ENCODE measurements at regions not wholly inside any gene's neighbourhood (a gene's known extent, or its start where the extent isn't known, plus 50 kb on each side); places are given as distances from the start of the nearest gene placed in this dataset.

GRCh38 chr18:24843123-24843522 is 382.7 kb downstream of the HRH4 start:
- H3K4me1 ChIP-seq (ENCODE audit: control insufficient read depth in 1 of 2, insufficient read depth in 2 of 2, low read length in 2 of 2): no peaks in the 10 kb centered on the region
- no peaks in the 10 kb centered on the region for H3K27me3 ChIP-seq (ENCODE audit: low read depth, low read length)
- no peaks in the 10 kb centered on the region for H3K9me3 ChIP-seq (ENCODE audit: control insufficient read depth in 1 of 2, low read length in 2 of 2)
- H3K27ac ChIP-seq (ENCODE audit: low read length): no peak overlapping the region
- H3K4me3 ChIP-seq (ENCODE audit: low read depth in 1 of 2, low read length in 2 of 2): no peak overlapping the region
- no peaks in the 10 kb centered on the region for H3K36me3 ChIP-seq (ENCODE audit: control insufficient read depth in 1 of 2, insufficient read depth in 2 of 2, low read length in 2 of 2)

- no peaks in the 10 kb centered on the region for H3K27me3 ChIP-seq (ENCODE audit: low read depth, low read length)
- no peaks in the 10 kb centered on the region for H3K9me3 ChIP-seq (ENCODE audit: control insufficient read depth in 1 of 2, low read length in 2 of 2)
- no peaks in the 10 kb centered on the region for H3K4me1 ChIP-seq (ENCODE audit: control insufficient read depth in 1 of 2, insufficient read depth in 2 of 2, low read length in 2 of 2)
- H3K4me3 ChIP-seq (ENCODE audit: low read depth in 1 of 2, low read length in 2 of 2): no peak overlapping the region
- no peak overlapping the region for H3K27ac ChIP-seq (ENCODE audit: low read length)
- no peaks in the 10 kb centered on the region for H3K36me3 ChIP-seq (ENCODE audit: control insufficient read depth in 1 of 2, insufficient read depth in 2 of 2, low read length in 2 of 2)
Measured at GRCh38 chr18:24846138-24846537, 385.7 kb downstream of the HRH4 start.

DNA sequence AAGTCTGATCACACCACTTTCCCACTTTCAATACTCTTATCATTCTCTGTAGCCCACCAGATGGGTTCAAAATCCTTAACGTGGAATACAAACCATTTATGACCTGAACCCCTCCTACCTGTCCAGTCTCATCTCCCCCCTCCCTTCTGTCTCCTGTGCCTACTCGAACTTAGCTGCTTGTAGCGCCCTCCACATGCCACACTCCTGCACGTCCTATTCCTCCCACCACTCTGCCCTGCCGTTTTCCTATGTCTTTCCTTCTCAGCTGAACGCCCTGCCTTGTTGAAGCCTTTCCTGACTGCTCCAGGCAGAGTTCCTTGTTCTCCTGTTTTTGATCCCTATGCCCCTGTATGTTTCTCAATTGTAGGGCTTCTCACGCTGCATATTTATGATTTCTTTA is 390.1 kb downstream of the HRH4 start:
- no peak overlapping the region for H3K27ac ChIP-seq (ENCODE audit: low read length)
- no peaks in the 10 kb centered on the region for H3K9me3 ChIP-seq (ENCODE audit: control insufficient read depth in 1 of 2, low read length in 2 of 2)
- no peaks in the 10 kb centered on the region for H3K36me3 ChIP-seq (ENCODE audit: control insufficient read depth in 1 of 2, insufficient read depth in 2 of 2, low read length in 2 of 2)
- H3K4me1 ChIP-seq (ENCODE audit: control insufficient read depth in 1 of 2, insufficient read depth in 2 of 2, low read length in 2 of 2): no peaks in the 10 kb centered on the region
- no peaks in the 10 kb centered on the region for H3K27me3 ChIP-seq (ENCODE audit: low read depth, low read length)
- H3K4me3 ChIP-seq (ENCODE audit: low read depth in 1 of 2, low read length in 2 of 2): no peak overlapping the region

DNA sequence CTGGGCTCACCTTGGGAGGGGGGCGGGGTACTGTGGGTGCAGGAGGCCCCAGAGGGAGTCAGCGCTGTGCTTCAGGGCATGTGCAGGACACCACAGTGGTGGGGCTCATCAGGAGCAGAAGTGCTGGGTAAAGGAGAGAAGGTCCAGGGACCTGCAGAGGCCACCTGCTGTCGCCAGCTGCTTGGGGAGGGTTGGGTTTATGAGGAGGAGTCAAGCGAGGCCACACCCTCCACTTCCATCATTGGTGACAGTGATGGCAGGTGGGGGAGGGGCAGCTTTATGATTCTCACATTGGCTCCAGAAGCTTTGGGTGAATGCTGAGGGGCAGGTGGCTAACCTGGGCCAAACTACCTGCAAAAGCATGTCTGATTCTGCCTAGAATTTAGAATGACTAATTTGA is 392.6 kb downstream of the HRH4 start:
- Histone ChIP-seq H3K27me3 (ENCODE audit: low read depth, low read length) (no peaks in the 10 kb centered on the region), H3K27ac (ENCODE audit: low read length) (no peak overlapping the region), H3K36me3 (ENCODE audit: control insufficient read depth in 1 of 2, insufficient read depth in 2 of 2, low read length in 2 of 2) (no peaks in the 10 kb centered on the region), H3K9me3 (ENCODE audit: control insufficient read depth in 1 of 2, low read length in 2 of 2) (no peaks in the 10 kb centered on the region), H3K4me3 (ENCODE audit: low read depth in 1 of 2, low read length in 2 of 2) (no peak overlapping the region), H3K4me1 (ENCODE audit: control insufficient read depth in 1 of 2, insufficient read depth in 2 of 2, low read length in 2 of 2) (no peaks in the 10 kb centered on the region)

- no peak overlapping the region for H3K4me3 ChIP-seq (ENCODE audit: low read depth in 1 of 2, low read length in 2 of 2)
- H3K4me1 ChIP-seq (ENCODE audit: control insufficient read depth in 1 of 2, insufficient read depth in 2 of 2, low read length in 2 of 2): no peaks in the 10 kb centered on the region
- H3K27me3 ChIP-seq (ENCODE audit: low read depth, low read length): no peaks in the 10 kb centered on the region
- no peaks in the 10 kb centered on the region for H3K36me3 ChIP-seq (ENCODE audit: control insufficient read depth in 1 of 2, insufficient read depth in 2 of 2, low read length in 2 of 2)
- H3K27ac ChIP-seq (ENCODE audit: low read length): no peak overlapping the region
- no peaks in the 10 kb centered on the region for H3K9me3 ChIP-seq (ENCODE audit: control insufficient read depth in 1 of 2, low read length in 2 of 2)
Measured at GRCh38 chr18:24860978-24861680, 400.7 kb downstream of the HRH4 start.

- Histone ChIP-seq H3K4me1 (ENCODE audit: control insufficient read depth in 1 of 2, insufficient read depth in 2 of 2, low read length in 2 of 2) (no peaks in the 10 kb centered on the region), H3K4me3 (ENCODE audit: low read depth in 1 of 2, low read length in 2 of 2) (no peak overlapping the region), H3K9me3 (ENCODE audit: control insufficient read depth in 1 of 2, low read length in 2 of 2) (no peaks in the 10 kb centered on the region), H3K27me3 (ENCODE audit: low read depth, low read length) (no peaks in the 10 kb centered on the region), H3K36me3 (ENCODE audit: control insufficient read depth in 1 of 2, insufficient read depth in 2 of 2, low read length in 2 of 2) (no peaks in the 10 kb centered on the region), H3K27ac (ENCODE audit: low read length) (no peak overlapping the region)
Measured at GRCh38 chr18:24862201-24862816, 401.9 kb downstream of the HRH4 start.

- H3K27me3 ChIP-seq (ENCODE audit: low read depth, low read length): no peaks in the 10 kb centered on the region
- no peaks in the 10 kb centered on the region for H3K36me3 ChIP-seq (ENCODE audit: control insufficient read depth in 1 of 2, insufficient read depth in 2 of 2, low read length in 2 of 2)
- no peaks in the 10 kb centered on the region for H3K4me1 ChIP-seq (ENCODE audit: control insufficient read depth in 1 of 2, insufficient read depth in 2 of 2, low read length in 2 of 2)
- H3K9me3 ChIP-seq (ENCODE audit: control insufficient read depth in 1 of 2, low read length in 2 of 2): no peaks in the 10 kb centered on the region
- no peak overlapping the region for H3K4me3 ChIP-seq (ENCODE audit: low read depth in 1 of 2, low read length in 2 of 2)
- no peak overlapping the region for H3K27ac ChIP-seq (ENCODE audit: low read length)
Measured at GRCh38 chr18:24868311-24868710, 407.9 kb downstream of the HRH4 start.

GRCh38 chr18:24868760-24869237 is 408.4 kb downstream of the HRH4 start:
- Histone ChIP-seq H3K36me3 (ENCODE audit: control insufficient read depth in 1 of 2, insufficient read depth in 2 of 2, low read length in 2 of 2) (no peaks in the 10 kb centered on the region), H3K27ac (ENCODE audit: low read length) (no peak overlapping the region), H3K9me3 (ENCODE audit: control insufficient read depth in 1 of 2, low read length in 2 of 2) (no peaks in the 10 kb centered on the region), H3K4me3 (ENCODE audit: low read depth in 1 of 2, low read length in 2 of 2) (no peak overlapping the region), H3K4me1 (ENCODE audit: control insufficient read depth in 1 of 2, insufficient read depth in 2 of 2, low read length in 2 of 2) (no peaks in the 10 kb centered on the region), H3K27me3 (ENCODE audit: low read depth, low read length) (no peaks in the 10 kb centered on the region)

- no peak overlapping the region for H3K27ac ChIP-seq (ENCODE audit: low read length)
- H3K4me1 ChIP-seq (ENCODE audit: control insufficient read depth in 1 of 2, insufficient read depth in 2 of 2, low read length in 2 of 2): no peaks in the 10 kb centered on the region
- H3K27me3 ChIP-seq (ENCODE audit: low read depth, low read length): no peaks in the 10 kb centered on the region
- H3K36me3 ChIP-seq (ENCODE audit: control insufficient read depth in 1 of 2, insufficient read depth in 2 of 2, low read length in 2 of 2): no peaks in the 10 kb centered on the region
- H3K4me3 ChIP-seq (ENCODE audit: low read depth in 1 of 2, low read length in 2 of 2): no peak overlapping the region
- H3K9me3 ChIP-seq (ENCODE audit: control insufficient read depth in 1 of 2, low read length in 2 of 2): no peaks in the 10 kb centered on the region
Measured at GRCh38 chr18:24869285-24869684, 408.8 kb downstream of the HRH4 start.

GRCh38 chr18:24875286-24875685 is 414.8 kb downstream of the HRH4 start:
- peaks cover 0 to 4% of the 10 kb centered on the region in 2 donors for H3K9me3 ChIP-seq (ENCODE audit: control insufficient read depth in 1 of 2, low read length in 2 of 2)
- H3K27me3 ChIP-seq (ENCODE audit: low read depth, low read length): no peaks in the 10 kb centered on the region
- H3K27ac ChIP-seq (ENCODE audit: low read length): no peak overlapping the region
- H3K4me1 ChIP-seq (ENCODE audit: control insufficient read depth in 1 of 2, insufficient read depth in 2 of 2, low read length in 2 of 2): no peaks in the 10 kb centered on the region
- H3K4me3 ChIP-seq (ENCODE audit: low read depth in 1 of 2, low read length in 2 of 2): no peak overlapping the region
- no peaks in the 10 kb centered on the region for H3K36me3 ChIP-seq (ENCODE audit: control insufficient read depth in 1 of 2, insufficient read depth in 2 of 2, low read length in 2 of 2)

- Histone ChIP-seq H3K27me3 (ENCODE audit: low read depth, low read length) (no peaks in the 10 kb centered on the region), H3K4me1 (ENCODE audit: control insufficient read depth in 1 of 2, insufficient read depth in 2 of 2, low read length in 2 of 2) (no peaks in the 10 kb centered on the region), H3K4me3 (ENCODE audit: low read depth in 1 of 2, low read length in 2 of 2) (no peak overlapping the region), H3K9me3 (ENCODE audit: control insufficient read depth in 1 of 2, low read length in 2 of 2) (peaks cover 0 to 4% of the 10 kb centered on the region in 2 donors), H3K36me3 (ENCODE audit: control insufficient read depth in 1 of 2, insufficient read depth in 2 of 2, low read length in 2 of 2) (no peaks in the 10 kb centered on the region), H3K27ac (ENCODE audit: low read length) (no peak overlapping the region)
Measured at GRCh38 chr18:24875777-24876176, 415.3 kb downstream of the HRH4 start.

DNA sequence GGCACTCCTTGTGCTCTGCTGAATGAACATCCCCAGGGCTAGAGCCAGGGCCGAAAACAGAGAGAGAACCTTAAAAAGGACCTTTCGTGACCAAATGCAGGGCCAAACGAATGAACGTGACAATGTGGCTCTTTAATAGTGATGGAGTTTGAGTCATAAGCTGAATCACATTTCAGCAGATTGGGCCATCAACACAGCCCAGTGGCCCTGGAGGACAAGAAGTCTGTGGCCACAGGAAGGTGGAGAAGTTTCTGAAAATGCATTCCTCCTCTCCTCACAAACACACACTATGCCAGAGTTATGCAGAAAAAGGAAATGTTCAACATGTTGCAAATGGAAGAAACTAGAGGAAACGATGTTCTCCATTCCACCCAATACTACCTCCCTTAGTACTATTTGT is 415.8 kb downstream of the HRH4 start:
- H3K9me3 ChIP-seq (ENCODE audit: control insufficient read depth in 1 of 2, low read length in 2 of 2): peaks cover 0 to 4% of the 10 kb centered on the region in 2 donors

More for the DNA sequence above, 415.8 kb downstream of the HRH4 start:
- Histone ChIP-seq H3K4me3 (ENCODE audit: low read depth in 1 of 2, low read length in 2 of 2) (no peak overlapping the region), H3K27ac (ENCODE audit: low read length) (no peak overlapping the region), H3K36me3 (ENCODE audit: control insufficient read depth in 1 of 2, insufficient read depth in 2 of 2, low read length in 2 of 2) (no peaks in the 10 kb centered on the region), H3K4me1 (ENCODE audit: control insufficient read depth in 1 of 2, insufficient read depth in 2 of 2, low read length in 2 of 2) (no peaks in the 10 kb centered on the region), H3K27me3 (ENCODE audit: low read depth, low read length) (no peaks in the 10 kb centered on the region)

All from muscle layer of duodenum (tissue), 2 donors.